T-helper 17 cell (primary cell): ENCODE measurements at regions not wholly inside any gene's neighbourhood (a gene's known extent, or its start where the extent isn't known, plus 50 kb on each side); places are given as distances from the start of the nearest gene placed in this dataset.

ENCODE experiments used
- ATAC-seq: fragments of 150-1000 bp; cut with Tn5 transposase; 2 replicates; pipeline ENCODE4 v1.10.0; 2021; ENCODE audit warnings: mild to moderate bottlenecking, moderate library complexity
- DNase-seq, 3 donors: peaks; one replicate each; pipeline versions ENCODE4 v3.0.0 to v3.0.0-alpha.2; 2020 to 2021
- H3K9me3 ChIP-seq: one replicate; pipeline ENCODE4 v1.7.0; 2013; ENCODE audit warnings: low read length, mild to moderate bottlenecking; ENCODE audit not compliant: control insufficient read depth, poor library complexity, severe bottlenecking
- H3K27ac Mint-ChIP-seq: one replicate; pipeline ENCODE4 v1.8.0; 2022; ENCODE audit warnings: mild to moderate bottlenecking, moderate library complexity, mixed read lengths
- H3K27me3 Mint-ChIP-seq: one replicate; pipeline ENCODE4 v1.8.0; 2022; ENCODE audit warnings: mixed read lengths
- H3K36me3 Mint-ChIP-seq: one replicate; pipeline ENCODE4 v1.8.0; 2022; ENCODE audit warnings: low read depth, mixed read lengths
- H3K4me1 Mint-ChIP-seq: one replicate; pipeline ENCODE4 v1.8.0; 2022; ENCODE audit warnings: mild to moderate bottlenecking, mixed read lengths
- H3K4me3 Mint-ChIP-seq: one replicate; pipeline ENCODE4 v1.8.0; 2022; ENCODE audit warnings: mild to moderate bottlenecking, moderate library complexity, mixed read lengths

DNA sequence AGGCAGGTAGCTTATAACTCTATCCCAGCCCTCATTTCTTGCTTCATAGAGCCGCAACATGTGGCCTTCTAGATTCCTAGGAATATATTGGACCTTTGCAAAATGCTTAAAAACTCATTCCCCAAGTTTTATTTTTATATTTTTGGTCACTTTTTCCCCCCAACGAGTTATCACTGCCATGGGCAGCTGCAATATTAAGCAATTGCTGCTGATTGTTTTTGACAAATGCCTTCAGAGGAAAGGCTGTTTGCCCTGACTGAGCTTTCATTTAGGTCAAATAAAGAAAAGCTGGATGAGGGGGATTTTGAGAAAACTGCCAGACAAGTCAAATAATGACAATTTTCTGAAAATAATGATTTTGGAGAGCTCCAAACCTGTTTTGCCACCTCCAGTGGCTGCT lies 976.9 kb upstream of the MBL2 start:
- no peak overlapping the region for H3K4me3 Mint-ChIP-seq
- no peaks in the 10 kb centered on the region for H3K4me1 Mint-ChIP-seq
- no peaks in the 10 kb centered on the region for H3K9me3 ChIP-seq
- ATAC-seq (no peak), DNase-seq (no peak)
- no peaks in the 10 kb centered on the region for H3K36me3 Mint-ChIP-seq
- H3K27ac Mint-ChIP-seq: no peak overlapping the region
- H3K27me3 Mint-ChIP-seq: no peaks in the 10 kb centered on the region

DNA sequence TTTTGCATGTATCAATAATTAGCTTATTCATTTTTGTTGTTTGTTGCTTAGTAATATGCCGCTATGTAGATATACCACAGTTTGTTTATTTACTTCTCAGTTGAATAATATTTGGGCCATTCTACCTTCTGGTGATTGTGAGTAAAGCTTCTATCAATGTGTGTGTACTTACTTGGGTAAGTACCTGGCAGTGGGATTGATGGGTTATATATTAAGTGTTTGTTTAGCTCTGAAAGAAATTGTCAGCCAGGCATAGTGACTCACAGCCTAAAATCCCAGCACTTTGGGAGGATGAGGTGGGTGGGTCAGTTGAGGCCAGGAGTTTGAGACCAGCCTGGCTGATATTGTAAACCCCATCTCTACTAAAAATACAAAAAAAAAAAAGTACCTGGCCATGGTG lies 975.7 kb upstream of the MBL2 start:
- DNase-seq: no peak
- Mint-ChIP-seq H3K36me3 (no peaks in the 10 kb centered on the region), H3K4me1 (no peaks in the 10 kb centered on the region), H3K27ac (no peak overlapping the region), H3K27me3 (no peaks in the 10 kb centered on the region), H3K4me3 (no peak overlapping the region)
- ATAC-seq: no peak
- no peaks in the 10 kb centered on the region for H3K9me3 ChIP-seq

DNA sequence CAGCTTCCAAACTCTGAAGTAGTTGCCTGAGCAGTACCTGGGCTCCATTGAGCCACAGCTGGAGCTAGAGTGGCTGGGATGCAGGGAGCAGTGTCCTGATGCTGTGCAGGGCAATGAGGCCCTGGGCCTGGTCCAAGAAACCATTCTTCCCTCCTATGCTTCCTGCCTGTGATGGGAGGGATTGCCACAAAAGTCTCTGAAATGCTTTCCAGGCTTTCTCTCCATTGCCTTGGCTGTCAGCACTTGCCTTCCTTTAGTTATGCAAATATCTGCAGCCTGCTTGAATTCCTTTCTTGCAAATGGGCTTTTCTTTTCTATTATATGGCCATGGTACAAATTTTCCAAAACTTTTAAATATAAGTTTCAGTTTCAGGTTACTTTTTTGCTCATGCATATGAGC lies 972.2 kb upstream of the MBL2 start:
- Mint-ChIP-seq H3K27me3 (no peaks in the 10 kb centered on the region), H3K4me1 (no peaks in the 10 kb centered on the region), H3K36me3 (no peaks in the 10 kb centered on the region), H3K4me3 (no peak overlapping the region), H3K27ac (no peak overlapping the region)
- H3K9me3 ChIP-seq: no peaks in the 10 kb centered on the region
- DNase-seq: no peak
- ATAC-seq: no peak

DNA sequence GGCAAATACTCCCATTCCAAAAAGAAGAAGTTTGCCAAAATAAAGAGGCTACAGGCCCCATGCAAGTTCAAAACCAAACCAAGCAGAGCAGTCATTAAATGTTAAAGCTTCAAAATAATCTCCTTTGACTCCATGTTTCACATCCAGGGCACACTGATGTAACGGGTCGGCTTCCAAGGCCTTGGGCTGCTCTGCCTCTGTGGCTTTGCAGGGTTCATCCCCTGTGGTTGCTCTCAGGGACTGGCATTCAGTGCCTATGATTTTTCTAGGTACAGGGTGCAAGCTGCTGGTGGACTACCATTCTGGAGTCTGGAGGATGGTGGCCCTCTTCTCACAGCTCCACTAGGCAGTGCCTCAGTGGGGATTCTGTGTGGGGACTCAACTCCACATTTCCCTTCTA lies 971.6 kb upstream of the MBL2 start:
- H3K9me3 ChIP-seq: no peaks in the 10 kb centered on the region
- no peaks in the 10 kb centered on the region for H3K27me3 Mint-ChIP-seq
- H3K4me1 Mint-ChIP-seq: no peaks in the 10 kb centered on the region
- no peaks in the 10 kb centered on the region for H3K36me3 Mint-ChIP-seq
- H3K27ac Mint-ChIP-seq: no peak overlapping the region
- H3K4me3 Mint-ChIP-seq: no peak overlapping the region
- ATAC-seq (no peak), DNase-seq (no peak)

DNA sequence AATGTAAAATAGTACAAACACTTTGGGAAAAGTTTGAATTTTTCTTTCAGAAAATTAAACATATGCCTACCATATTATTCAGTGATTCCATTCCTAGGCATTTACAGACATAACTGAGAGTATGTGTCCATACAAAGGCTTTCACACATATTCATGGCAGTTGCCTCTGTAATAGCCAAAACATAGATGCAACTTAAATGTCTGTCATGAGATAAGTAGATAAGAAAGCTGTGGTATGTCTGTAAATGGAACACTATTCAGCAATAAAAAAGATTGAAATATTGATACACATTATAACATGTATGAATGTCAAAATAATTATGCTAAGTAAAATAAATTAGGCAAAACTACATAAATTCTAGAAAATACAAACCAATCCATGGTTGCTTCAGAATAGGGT lies 964.5 kb upstream of the MBL2 start:
- Mint-ChIP-seq H3K4me1 (no peaks in the 10 kb centered on the region), H3K36me3 (no peaks in the 10 kb centered on the region), H3K4me3 (peak overlapping the region; percentile 13), H3K27ac (no peak overlapping the region), H3K27me3 (no peaks in the 10 kb centered on the region)
- ATAC-seq: no peak
- DNase-seq: no peak
- no peaks in the 10 kb centered on the region for H3K9me3 ChIP-seq

DNA sequence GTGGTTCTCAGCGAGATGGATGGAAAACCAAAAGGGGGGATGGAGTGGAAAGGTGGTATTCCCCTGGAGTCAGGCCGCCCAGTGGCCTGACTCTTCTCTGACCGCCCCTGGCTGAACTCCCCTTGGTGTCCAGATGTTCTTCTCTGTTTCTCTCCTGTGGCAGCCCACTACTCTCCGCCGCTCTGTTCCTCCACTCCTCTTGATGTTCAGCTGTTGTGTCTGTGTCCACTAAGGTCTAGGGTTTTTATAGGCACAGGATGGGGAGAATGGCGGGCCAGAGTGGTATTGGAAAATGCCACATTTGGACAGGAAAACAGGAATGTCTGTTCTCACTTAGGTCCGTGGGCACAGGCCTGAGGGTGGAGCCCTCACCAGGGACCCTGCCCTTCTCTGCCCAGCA lies 954.3 kb upstream of the MBL2 start:
- Mint-ChIP-seq H3K36me3 (no peaks in the 10 kb centered on the region), H3K27me3 (no peaks in the 10 kb centered on the region), H3K4me3 (no peak overlapping the region), H3K4me1 (no peaks in the 10 kb centered on the region), H3K27ac (no peak overlapping the region)
- no peak for DNase-seq
- no peaks in the 10 kb centered on the region for H3K9me3 ChIP-seq
- no peak for ATAC-seq

DNA sequence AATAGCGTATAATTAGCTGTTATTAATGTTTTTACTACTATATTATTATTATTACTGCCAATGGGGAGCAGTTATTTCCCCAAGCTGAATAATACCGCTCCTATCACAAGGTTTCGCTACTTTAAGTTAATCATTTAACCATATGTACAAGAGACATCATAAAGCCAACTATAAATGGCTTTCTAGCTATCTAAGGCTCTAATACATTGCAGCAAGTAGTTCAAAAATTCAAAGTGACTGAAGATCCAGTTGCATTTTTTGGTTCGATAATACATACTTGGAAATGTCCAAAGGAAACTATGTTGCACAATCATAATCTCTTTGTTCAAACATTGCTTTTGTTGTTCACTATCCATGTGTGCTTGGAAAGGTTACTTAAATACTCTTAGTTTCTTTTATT lies 952.0 kb upstream of the MBL2 start:
- ATAC-seq: no peak
- Mint-ChIP-seq H3K4me3 (no peak overlapping the region), H3K27ac (no peak overlapping the region), H3K4me1 (no peaks in the 10 kb centered on the region), H3K36me3 (no peaks in the 10 kb centered on the region), H3K27me3 (no peaks in the 10 kb centered on the region)
- H3K9me3 ChIP-seq: no peaks in the 10 kb centered on the region
- DNase-seq: no peak

DNA sequence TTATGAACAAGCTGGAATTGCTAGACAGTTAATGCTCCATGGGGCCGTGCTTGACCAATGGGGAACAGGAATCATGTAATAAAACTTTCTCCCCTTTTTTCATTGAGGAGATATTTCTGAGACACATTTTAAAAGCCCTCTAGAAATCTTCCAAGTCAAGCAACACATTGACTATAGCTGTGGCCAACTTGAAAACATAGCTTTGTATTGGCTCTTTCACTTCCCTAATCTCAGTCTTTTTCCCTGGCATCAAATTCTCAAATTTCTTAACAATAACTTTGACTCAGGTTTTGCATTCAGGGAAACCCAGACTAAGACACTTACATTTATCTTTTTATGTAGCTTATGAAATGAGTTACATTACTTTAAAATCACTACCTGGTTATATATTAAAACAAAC lies 947.1 kb upstream of the MBL2 start:
- H3K4me3 Mint-ChIP-seq: no peak overlapping the region
- H3K4me1 Mint-ChIP-seq: no peaks in the 10 kb centered on the region
- H3K27ac Mint-ChIP-seq: no peak overlapping the region
- no peaks in the 10 kb centered on the region for H3K27me3 Mint-ChIP-seq
- ATAC-seq (no peak), DNase-seq (no peak)
- H3K9me3 ChIP-seq: no peaks in the 10 kb centered on the region
- H3K36me3 Mint-ChIP-seq: no peaks in the 10 kb centered on the region

DNA sequence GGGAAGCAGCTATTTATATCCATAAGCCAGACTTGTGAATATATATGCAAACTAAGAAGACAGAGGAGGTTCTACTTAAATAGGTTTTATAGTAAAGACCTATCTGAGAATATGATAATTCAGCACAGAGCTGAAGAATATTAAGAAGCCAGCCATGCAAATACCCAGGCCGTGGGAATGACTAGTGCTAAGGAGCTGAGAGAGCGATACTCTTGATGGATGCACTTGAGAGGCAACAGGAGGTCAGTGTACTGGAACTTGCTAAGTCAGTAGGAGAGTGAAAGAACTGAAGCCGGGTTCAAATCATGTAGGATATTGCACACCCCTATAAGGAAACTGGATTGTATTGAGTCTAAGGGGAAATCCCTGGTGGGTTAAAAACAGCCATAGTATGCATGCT lies 943.6 kb upstream of the MBL2 start:
- no peak overlapping the region for H3K4me3 Mint-ChIP-seq
- no peaks in the 10 kb centered on the region for H3K4me1 Mint-ChIP-seq

DNA sequence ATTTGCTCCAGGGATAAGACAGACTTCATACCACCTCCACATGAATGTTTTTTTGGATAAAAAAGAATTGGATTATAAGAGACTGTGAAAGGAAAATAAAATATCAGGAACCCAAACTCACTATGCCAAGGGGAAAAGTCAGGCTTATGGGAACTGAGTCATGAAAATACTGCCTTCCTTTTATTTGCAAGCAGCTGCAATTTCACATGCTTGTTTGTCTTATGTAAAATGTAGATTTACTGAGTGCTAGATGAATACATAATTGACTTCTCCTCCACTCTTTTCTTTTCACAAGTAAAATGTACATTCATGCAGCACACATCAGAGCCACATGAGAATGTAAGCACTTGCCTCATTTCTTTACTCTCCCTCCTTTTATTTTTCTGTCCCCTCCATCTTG lies 940.8 kb upstream of the MBL2 start:
- H3K9me3 ChIP-seq: no peaks in the 10 kb centered on the region
- Mint-ChIP-seq H3K4me1 (no peaks in the 10 kb centered on the region), H3K27me3 (no peaks in the 10 kb centered on the region), H3K36me3 (no peaks in the 10 kb centered on the region), H3K4me3 (no peak overlapping the region), H3K27ac (no peak overlapping the region)
- ATAC-seq (no peak), DNase-seq (no peak)

More for the DNA sequence above, 943.6 kb upstream of the MBL2 start:
- no peak overlapping the region for H3K27ac Mint-ChIP-seq
- ATAC-seq: no peak
- H3K27me3 Mint-ChIP-seq: no peaks in the 10 kb centered on the region
- DNase-seq: no peak
- no peaks in the 10 kb centered on the region for H3K9me3 ChIP-seq
- H3K36me3 Mint-ChIP-seq: no peaks in the 10 kb centered on the region

DNA sequence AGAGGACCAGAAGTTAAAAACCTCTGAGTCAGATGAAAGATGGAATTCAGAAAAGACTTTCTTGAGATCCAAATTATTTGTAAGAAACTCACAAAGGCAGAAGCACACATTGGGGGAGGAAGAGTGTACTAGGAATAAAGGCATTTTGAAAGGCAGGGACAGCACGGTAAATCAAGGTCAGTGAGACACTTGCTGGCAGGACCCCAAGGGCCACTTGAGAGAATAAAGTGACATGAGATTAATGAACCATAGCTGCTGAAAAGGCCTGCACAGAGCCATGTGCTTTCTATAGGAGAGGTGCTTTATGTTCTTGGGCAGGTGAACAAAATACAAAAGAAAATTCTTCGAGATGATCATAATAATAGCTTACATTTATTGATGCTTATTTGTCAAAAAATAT lies 929.9 kb upstream of the MBL2 start:
- Mint-ChIP-seq H3K4me3 (no peak overlapping the region), H3K27ac (no peak overlapping the region), H3K4me1 (no peaks in the 10 kb centered on the region), H3K36me3 (no peaks in the 10 kb centered on the region), H3K27me3 (no peaks in the 10 kb centered on the region)
- no peaks in the 10 kb centered on the region for H3K9me3 ChIP-seq
- no peak for DNase-seq
- ATAC-seq: no peak

DNA sequence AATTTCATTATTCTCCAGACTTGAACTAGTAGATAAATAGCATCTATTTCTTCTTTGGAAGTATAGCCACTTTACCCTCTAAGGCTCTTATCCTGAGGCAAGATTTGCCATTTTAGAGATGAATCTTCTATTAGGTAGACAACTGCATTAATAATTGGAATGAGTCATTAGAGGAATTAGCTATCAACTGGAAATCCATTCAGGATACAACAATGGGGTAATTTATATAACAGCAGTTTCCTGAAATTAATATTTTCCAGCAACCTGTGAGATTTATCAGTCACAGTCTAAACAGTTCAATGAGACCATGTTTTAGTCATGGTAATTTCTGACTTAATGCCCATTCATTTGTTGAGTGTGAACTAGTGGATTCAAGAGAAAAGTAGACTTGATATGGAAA lies 928.6 kb upstream of the MBL2 start:
- ATAC-seq (no peak), DNase-seq (no peak)
- Mint-ChIP-seq H3K27ac (no peak overlapping the region), H3K4me3 (no peak overlapping the region), H3K36me3 (no peaks in the 10 kb centered on the region), H3K27me3 (no peaks in the 10 kb centered on the region), H3K4me1 (no peaks in the 10 kb centered on the region)
- H3K9me3 ChIP-seq: no peaks in the 10 kb centered on the region

DNA sequence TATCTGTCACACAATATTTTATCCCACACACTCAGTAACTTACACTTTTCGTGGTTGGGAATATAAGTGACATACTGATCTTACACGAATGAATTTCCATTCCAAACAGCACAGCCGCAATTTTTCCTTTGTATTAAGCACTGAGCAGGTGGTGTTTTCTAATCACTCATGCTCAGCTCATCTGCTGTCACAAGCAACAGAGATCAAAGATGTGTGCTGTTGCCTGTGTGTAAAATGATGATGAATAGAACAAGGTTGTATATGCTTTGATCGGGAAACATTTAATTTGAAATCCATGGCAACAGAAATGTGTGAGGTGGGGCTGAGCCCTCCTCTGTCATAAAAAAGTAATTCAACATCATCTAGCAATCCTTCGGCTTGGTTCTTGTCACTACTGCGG lies 927.7 kb upstream of the MBL2 start:
- no peak for DNase-seq
- Mint-ChIP-seq H3K4me3 (no peak overlapping the region), H3K36me3 (no peaks in the 10 kb centered on the region), H3K27ac (no peak overlapping the region), H3K27me3 (no peaks in the 10 kb centered on the region), H3K4me1 (no peaks in the 10 kb centered on the region)
- no peak for ATAC-seq
- no peaks in the 10 kb centered on the region for H3K9me3 ChIP-seq

DNA sequence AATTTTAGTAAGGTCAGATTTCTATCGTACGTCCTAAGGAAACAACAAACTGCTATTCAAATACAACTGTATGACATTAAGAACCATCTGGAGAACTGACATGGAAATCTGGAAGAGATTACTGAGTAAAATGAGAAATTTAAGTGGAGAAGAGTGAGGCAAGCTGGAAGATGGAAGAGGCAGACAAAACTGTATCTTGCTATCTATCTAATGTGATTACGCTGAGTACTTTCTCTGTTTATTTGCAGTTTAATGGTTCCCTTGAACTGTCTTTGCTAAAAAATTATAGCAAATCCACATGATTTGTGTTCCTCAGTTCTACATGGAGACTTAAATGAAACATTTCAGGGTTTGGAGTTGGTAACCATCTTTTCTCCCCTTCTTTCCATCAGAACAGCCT lies 927.1 kb upstream of the MBL2 start:
- Mint-ChIP-seq H3K27ac (no peak overlapping the region), H3K4me3 (no peak overlapping the region), H3K27me3 (no peaks in the 10 kb centered on the region), H3K36me3 (no peaks in the 10 kb centered on the region), H3K4me1 (no peaks in the 10 kb centered on the region)
- DNase-seq (no peak), ATAC-seq (no peak)
- H3K9me3 ChIP-seq: no peaks in the 10 kb centered on the region

DNA sequence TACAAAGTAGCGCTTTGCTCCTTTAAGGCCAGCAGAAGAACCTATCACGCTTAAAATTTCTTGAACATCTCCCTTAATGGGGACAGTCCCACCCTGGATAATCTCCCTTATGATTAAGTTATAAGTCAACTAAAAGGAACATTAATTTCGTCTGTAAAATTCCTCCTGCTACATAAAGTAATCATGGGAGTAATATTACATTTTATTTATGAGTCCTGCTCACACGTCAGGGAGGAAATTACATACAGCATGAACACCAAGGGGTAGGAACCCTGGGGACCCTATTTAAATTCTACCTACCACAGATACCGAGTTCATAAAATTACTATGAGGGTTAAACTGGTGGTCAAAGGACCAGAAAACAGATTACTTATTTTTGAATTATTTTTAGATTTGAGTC lies 926.6 kb upstream of the MBL2 start:
- no peaks in the 10 kb centered on the region for H3K4me1 Mint-ChIP-seq
- ATAC-seq (no peak), DNase-seq (no peak)
- no peaks in the 10 kb centered on the region for H3K27me3 Mint-ChIP-seq
- H3K36me3 Mint-ChIP-seq: no peaks in the 10 kb centered on the region
- no peak overlapping the region for H3K4me3 Mint-ChIP-seq
- H3K27ac Mint-ChIP-seq: no peak overlapping the region
- no peaks in the 10 kb centered on the region for H3K9me3 ChIP-seq
